ENCODE measurements at regions not wholly inside any gene's neighbourhood (a gene's known extent, or its start where the extent isn't known, plus 50 kb on each side); places are given as distances from the start of the nearest gene placed in this dataset.
"Not testable (repeated sequence)": the region's sequence is repeated elsewhere in the genome, so short reads cannot be mapped to it uniquely, and the experiment has no call there.

GRCh38 chr10:33052915-33053810 lies 95.1 kb upstream of the ITGB1 start:
- H3K4me3 ChIP-seq (ENCODE audit: low read depth, low read length): no peak overlapping the region
- no peak for DNase-seq (ENCODE audit: low read depth, low spot score)
- TF ChIP-seq CTCF (IDR thresholded peaks at IDR 0.05; ENCODE audit: low read depth, low read length): no peak
- in situ Hi-C loops (cut with HindIII; ENCODE audit: low sequenced_read_pairs): no loop called here

GRCh38 chr10:33052263-33052875 lies 94.3 kb upstream of the ITGB1 start:
- no peak for TF ChIP-seq CTCF (IDR thresholded peaks at IDR 0.05; ENCODE audit: low read depth, low read length)
- in situ Hi-C loops (cut with HindIII; ENCODE audit: low sequenced_read_pairs): no loop called here
- no peak for DNase-seq (ENCODE audit: low read depth, low spot score)
- no peak overlapping the region for H3K4me3 ChIP-seq (ENCODE audit: low read depth, low read length)

GRCh38 chr10:33049963-33050920 lies 92.2 kb upstream of the ITGB1 start:
- DNase-seq (ENCODE audit: low read depth, low spot score); H3K4me3 ChIP-seq (ENCODE audit: low read depth, low read length); in situ Hi-C loops (cut with HindIII; ENCODE audit: low sequenced_read_pairs): not testable (repeated sequence)

GRCh38 chr10:33048223-33048622 lies 90.2 kb upstream of the ITGB1 start:
- no peak overlapping the region for H3K4me3 ChIP-seq (ENCODE audit: low read depth, low read length)
- no peak for TF ChIP-seq CTCF (IDR thresholded peaks at IDR 0.05; ENCODE audit: low read depth, low read length)
- in situ Hi-C loops (cut with HindIII; ENCODE audit: low sequenced_read_pairs): no loop called here
- no peak for DNase-seq (ENCODE audit: low read depth, low spot score)

- H3K4me3 ChIP-seq (ENCODE audit: low read depth, low read length): no peak overlapping the region
- in situ Hi-C loops (cut with HindIII; ENCODE audit: low sequenced_read_pairs): no loop called here
- DNase-seq (ENCODE audit: low read depth, low spot score): no peak
- TF ChIP-seq CTCF (IDR thresholded peaks at IDR 0.05; ENCODE audit: low read depth, low read length): no peak
These were observed 89.6 kb upstream of the ITGB1 start for GRCh38 chr10:33047655-33048054.

GRCh38 chr10:33046792-33047191 lies 88.8 kb upstream of the ITGB1 start:
- in situ Hi-C loops (cut with HindIII; ENCODE audit: low sequenced_read_pairs): no loop called here
- no peak for TF ChIP-seq CTCF (IDR thresholded peaks at IDR 0.05; ENCODE audit: low read depth, low read length)
- DNase-seq (ENCODE audit: low read depth, low spot score): no peak
- no peak overlapping the region for H3K4me3 ChIP-seq (ENCODE audit: low read depth, low read length)

All from astrocyte of the spinal cord (primary cell).